DMS153 (cell line): ENCODE measurements at regions not wholly inside any gene's neighbourhood (a gene's known extent, or its start where the extent isn't known, plus 50 kb on each side); places are given as distances from the start of the nearest gene placed in this dataset.
"Not testable (repeated sequence)": the region's sequence is repeated elsewhere in the genome, so short reads cannot be mapped to it uniquely, and the experiment has no call there.

Source experiments
- DNase-seq: peaks from one replicate; lab custom pipeline; 2025; lab: John Stamatoyannopoulos, UW

- DNase-seq, result no peak
Observed at GRCh38 chr18:1133541-1133940, 228.9 kb downstream of the ADCYAP1 start.

DNA sequence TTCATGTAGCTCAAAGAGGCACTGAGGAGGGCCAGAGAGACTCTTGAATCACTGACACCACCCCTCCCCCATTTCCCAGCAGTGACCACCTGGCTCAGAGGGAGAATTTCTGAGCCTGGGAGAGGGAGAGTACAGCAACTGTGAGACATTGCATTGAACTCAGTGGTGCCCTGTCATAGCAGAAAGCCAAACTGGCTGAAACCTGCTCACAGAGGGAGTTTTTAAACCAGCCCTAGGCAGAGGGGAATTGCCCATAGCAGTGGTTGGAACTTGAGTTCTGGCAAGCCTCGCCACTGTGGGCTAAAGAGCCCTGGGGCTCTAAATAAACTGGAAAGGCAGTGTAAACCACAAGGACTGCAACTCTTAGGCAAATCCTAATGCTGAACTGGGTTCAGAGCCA lies 243.1 kb downstream of the ADCYAP1 start:
- DNase-seq, result no peak

DNA sequence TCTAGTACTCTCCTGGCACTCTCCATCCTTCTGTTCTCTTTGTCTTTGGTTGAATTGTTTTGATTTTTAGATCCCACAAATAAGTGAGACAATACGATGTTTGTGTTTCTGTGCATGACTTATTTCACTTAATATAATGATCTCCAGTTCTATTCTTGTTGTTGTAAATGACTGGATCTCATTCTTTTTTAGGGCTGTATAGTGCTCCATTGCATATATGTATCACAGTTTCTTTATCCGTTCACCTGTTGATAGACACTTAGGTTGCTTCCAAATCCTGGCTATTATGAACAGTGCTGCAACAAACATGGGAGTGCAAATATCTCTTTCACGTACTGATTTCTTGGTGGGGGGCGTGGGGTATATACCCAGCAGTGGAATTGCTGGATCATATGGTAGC lies 245.0 kb downstream of the ADCYAP1 start:
- no peak for DNase-seq

GRCh38 chr18:1150344-1150743 lies 245.7 kb downstream of the ADCYAP1 start:
- no peak for DNase-seq

DNA sequence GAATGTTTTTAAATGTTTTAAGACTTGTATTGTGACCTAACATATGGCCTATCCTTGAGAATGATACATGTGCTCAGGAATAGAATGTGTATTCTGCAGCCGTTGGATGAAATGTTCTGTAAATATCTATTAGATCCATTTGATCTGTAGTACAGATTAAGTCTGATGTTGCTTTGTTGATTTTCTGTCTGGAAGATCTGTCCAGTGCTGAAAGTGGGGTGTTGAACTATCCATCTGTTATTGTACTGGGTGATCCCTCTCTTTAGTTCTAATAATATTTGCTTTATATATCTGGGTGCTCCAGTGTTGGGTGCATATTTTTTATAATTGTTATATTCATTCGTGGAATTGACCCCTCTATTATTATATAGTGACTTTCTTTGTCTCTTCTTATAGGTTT lies 248.3 kb downstream of the ADCYAP1 start:
- not testable (repeated sequence) for DNase-seq

DNA sequence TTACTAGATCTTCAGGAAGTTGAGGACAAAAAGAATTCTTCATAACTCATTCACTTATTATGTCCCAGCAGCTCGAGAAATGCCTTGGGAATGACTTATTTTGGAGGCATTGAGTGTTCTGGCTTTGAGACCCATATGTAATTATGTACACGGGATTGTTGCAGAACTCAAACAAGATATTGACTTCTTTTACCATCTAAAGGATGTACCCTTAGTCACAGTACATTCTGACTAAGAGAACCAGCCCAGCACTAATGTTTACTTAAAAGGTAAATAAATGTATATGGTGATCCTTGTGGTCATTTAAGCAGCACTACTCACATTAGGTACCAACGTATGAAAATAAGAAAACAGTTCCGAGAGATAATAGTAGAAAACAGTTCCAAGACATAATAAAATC lies 268.9 kb downstream of the ADCYAP1 start:
- no peak for DNase-seq

- no peak for DNase-seq
Observed at GRCh38 chr18:1177232-1177631, 272.6 kb downstream of the ADCYAP1 start.

GRCh38 chr18:1191341-1191740 lies 286.7 kb downstream of the ADCYAP1 start:
- no peak for DNase-seq

- DNase-seq, result no peak
Observed at GRCh38 chr18:1213126-1213525, 308.5 kb downstream of the ADCYAP1 start.

- no peak for DNase-seq
Observed at GRCh38 chr18:1222880-1223279, 318.2 kb downstream of the ADCYAP1 start.

- no peak for DNase-seq
Observed at GRCh38 chr18:1227025-1227424, 322.4 kb downstream of the ADCYAP1 start.

GRCh38 chr18:1229634-1230033 lies 325.0 kb downstream of the ADCYAP1 start:
- DNase-seq, result no peak

- no peak for DNase-seq
Observed at GRCh38 chr18:1232867-1233266, 328.2 kb downstream of the ADCYAP1 start.

DNA sequence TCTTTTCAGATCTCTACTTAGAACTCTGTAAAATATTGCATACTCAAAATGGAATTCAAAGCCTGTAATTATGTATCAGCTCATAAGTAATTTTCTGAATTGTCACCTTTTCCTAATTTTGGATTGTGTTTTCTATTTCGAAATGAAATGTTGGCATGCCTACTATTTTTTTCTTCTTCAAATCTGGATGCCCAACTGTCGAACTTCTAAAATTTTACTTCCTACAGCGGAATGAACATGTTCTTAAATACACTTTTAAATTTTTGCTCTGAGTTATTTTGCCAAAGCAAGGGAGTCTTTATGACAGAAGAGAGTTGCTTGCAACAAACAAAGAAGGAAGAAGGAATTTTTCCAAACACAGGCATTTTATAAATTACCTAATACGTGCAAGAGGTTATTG lies 336.0 kb downstream of the ADCYAP1 start:
- no peak for DNase-seq

- DNase-seq, result no peak
Observed at GRCh38 chr18:1244397-1245122, 339.9 kb downstream of the ADCYAP1 start.

DNA sequence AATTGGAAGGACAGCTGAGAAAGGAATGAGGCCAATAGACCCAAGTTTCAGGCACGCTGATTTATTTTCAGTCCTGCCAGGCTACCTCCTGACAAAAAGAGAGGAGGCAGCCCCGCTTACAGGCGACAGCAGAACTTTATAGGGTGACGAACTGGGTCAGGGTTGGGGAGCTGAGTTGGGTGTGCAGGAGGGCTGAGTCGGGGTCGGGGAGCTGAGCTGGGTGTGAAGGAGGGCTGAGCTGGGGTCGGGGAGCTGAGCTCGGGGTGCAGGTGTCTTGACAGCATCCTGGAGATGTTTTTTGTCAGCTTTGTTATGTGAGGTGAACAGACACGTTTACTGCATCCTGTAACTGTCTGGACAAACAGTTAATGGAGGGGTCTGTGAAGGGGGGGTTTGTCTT lies 342.2 kb downstream of the ADCYAP1 start:
- DNase-seq, result no peak

GRCh38 chr18:1252534-1252933 lies 347.9 kb downstream of the ADCYAP1 start:
- DNase-seq, result no peak

DNA sequence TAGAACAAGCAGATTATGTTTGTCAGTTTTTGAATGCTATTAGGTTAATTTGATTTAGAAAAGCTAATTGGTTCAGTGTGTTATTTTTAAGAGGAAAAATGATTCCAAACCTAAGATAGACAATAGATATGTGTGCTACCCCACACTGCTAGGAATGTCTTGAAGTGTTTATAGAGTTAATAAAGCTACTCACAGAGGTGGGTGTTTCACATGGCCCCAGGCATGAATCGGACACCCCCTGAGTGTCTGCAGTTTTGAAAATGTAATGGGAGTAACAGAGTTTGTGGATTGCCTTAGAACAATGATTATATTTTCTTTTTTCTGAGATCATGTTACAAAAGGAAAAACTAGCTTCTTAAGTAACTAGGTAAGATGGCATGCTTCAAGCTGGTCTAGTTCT lies 348.3 kb downstream of the ADCYAP1 start:
- DNase-seq, result no peak

DNA sequence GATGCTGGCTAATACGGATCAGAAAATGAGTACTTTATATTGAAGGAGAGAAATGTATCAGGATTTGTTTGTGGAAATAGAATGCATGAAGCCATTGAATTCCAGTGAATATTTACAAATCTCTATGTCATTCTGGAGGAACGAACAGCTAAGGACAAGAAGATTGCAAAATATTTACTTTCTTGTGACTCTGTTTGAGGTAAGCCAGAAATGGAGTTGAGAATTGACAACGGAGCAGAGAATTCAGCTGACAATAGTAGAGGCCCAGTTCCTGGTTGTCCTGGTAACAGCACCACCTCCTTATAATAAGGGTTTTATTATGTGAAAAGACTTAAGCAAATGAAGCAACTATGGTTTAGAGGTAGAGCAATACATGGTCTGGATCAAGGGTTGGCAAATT lies 349.2 kb downstream of the ADCYAP1 start:
- DNase-seq, result no peak

- DNase-seq, result no peak
Observed at GRCh38 chr18:1261054-1261453, 356.4 kb downstream of the ADCYAP1 start.

DNA sequence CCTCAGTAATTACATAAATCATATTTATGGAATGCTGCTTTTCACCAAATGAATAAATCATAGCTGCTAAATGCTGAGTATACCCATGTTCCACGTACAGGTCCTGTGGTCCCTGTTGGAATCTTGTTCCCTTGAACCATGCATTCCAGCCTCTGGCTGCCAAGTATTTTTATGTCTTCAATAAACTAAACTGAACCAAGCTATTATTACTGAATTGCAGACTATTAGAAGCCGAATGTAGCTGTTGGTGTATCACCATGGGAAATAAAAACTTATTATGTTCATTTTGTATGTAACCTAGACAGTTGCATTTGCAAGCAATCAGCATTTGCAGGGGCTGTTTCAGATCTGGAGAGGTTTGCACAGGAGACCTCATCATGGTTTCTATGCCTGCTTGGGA lies 362.4 kb downstream of the ADCYAP1 start:
- DNase-seq, result no peak

DNA sequence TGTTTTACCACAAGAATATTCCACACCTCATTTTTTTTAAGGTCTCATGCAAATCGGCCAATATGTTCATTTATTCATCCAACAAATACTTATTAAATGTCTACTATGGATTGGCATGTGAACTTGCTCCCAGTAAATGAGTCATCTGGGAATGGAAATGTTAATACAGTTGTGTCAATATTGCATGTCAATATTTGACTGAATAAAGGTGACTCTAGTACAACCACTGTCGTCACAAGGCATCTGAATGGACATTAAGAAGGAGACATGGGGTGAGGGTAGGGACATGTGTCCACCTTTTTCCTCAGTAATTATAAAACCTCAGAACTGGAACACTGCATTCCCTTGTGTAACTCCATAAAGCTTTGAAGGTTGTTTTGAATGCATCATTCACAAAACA lies 365.4 kb downstream of the ADCYAP1 start:
- peak; percentile 17 for DNase-seq

DNA sequence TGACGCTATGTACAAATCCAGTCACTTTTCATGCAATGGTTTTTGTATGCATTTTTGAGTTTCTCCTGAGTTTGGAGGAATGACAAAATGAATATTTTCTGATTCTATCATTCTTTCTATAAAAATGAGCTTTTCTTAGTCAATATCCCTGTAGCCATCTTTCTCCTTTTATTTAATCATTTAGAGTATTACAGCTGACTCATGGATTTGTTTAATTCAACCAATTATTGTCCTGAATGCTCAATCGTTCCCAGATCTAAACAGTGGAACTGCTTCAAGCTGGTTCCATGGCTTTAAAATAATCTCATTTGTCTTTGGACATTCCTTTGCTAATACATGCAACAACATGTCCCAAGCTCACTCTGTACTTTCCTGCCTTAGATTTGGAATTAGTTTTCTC lies 368.8 kb downstream of the ADCYAP1 start:
- DNase-seq, result no peak

DNA sequence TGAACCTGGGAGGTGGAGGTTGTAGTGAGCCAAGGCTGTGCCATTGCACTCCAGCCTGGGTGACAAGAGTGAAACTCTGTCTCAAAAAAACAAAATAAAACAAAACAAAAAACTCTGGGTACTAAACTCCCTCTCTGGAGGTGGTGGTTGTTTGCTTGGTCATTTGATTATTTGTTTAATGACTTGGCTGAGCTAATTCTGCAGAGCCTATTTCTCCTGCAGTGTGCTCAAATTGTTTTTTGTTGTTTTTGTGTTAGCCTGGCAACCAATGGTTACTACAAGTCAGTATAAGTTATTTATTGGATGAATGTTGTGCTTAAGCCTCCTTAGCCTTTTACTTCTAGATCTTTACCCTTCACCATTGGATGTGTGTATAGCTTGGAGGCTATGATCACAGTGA lies 387.5 kb downstream of the ADCYAP1 start:
- DNase-seq, result no peak

- no peak for DNase-seq
Observed at GRCh38 chr18:1294229-1294628, 389.6 kb downstream of the ADCYAP1 start.
